Uterus (tissue), 2 donors: ENCODE measurements at regions not wholly inside any gene's neighbourhood (a gene's known extent, or its start where the extent isn't known, plus 50 kb on each side); places are given as distances from the start of the nearest gene placed in this dataset.

Experiments used
- POLR2A ChIP-seq, 2 donors: fragments of 450-650 bp; IDR thresholded peaks; one replicate each; pipeline ENCODE4 v1.6.1; 2016; ENCODE audit warnings: antibody characterized with exemption in 2 of 2, mild to moderate bottlenecking in 1 of 2, moderate library complexity in 1 of 2
- TF ChIP-seq, protein P1 (sequence below), 4 experiments: fragments of 200-600 bp in 2 of 4; fragments of 450-650 bp in 2 of 4; sonication (generic) in 2 of 4; IDR thresholded peaks; one replicate each; pipeline ENCODE4 v1.5.1; 2016 to 2019; ENCODE audit warnings: antibody characterized with exemption in 4 of 4, mild to moderate bottlenecking in 2 of 4, moderate library complexity in 1 of 4

GRCh38 chr12:124508381-124509079 is 58.9 kb downstream of the NCOR2 start:
- TF ChIP-seq, protein P1, sequence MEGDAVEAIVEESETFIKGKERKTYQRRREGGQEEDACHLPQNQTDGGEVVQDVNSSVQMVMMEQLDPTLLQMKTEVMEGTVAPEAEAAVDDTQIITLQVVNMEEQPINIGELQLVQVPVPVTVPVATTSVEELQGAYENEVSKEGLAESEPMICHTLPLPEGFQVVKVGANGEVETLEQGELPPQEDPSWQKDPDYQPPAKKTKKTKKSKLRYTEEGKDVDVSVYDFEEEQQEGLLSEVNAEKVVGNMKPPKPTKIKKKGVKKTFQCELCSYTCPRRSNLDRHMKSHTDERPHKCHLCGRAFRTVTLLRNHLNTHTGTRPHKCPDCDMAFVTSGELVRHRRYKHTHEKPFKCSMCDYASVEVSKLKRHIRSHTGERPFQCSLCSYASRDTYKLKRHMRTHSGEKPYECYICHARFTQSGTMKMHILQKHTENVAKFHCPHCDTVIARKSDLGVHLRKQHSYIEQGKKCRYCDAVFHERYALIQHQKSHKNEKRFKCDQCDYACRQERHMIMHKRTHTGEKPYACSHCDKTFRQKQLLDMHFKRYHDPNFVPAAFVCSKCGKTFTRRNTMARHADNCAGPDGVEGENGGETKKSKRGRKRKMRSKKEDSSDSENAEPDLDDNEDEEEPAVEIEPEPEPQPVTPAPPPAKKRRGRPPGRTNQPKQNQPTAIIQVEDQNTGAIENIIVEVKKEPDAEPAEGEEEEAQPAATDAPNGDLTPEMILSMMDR (IDR thresholded peaks at IDR 0.05) = no peak
- TF ChIP-seq POLR2A (IDR thresholded peaks at IDR 0.05) = no peak
